ES-I3 (cell line): ENCODE measurements at regions not wholly inside any gene's neighbourhood (a gene's known extent, or its start where the extent isn't known, plus 50 kb on each side); places are given as distances from the start of the nearest gene placed in this dataset.
"Not testable (repeated sequence)": the region's sequence is repeated elsewhere in the genome, so short reads cannot be mapped to it uniquely, and the experiment has no call there.

ENCODE experiments used
- H3K36me3 ChIP-seq: 2 replicates; pipeline ENCODE4 v1.6.1; 2013; ENCODE audit warnings: mild to moderate bottlenecking, low read length, control low read depth, moderate library complexity; ENCODE audit not compliant: insufficient read depth
- H3K4me1 ChIP-seq: 2 replicates; pipeline ENCODE4 v1.6.1; 2013; ENCODE audit warnings: mild to moderate bottlenecking, control low read depth, low read length; ENCODE audit not compliant: insufficient read depth
- H3K9ac ChIP-seq: 2 replicates; pipeline ENCODE4 v1.6.1; 2013; ENCODE audit warnings: low read depth, mild to moderate bottlenecking, low read length, moderate library complexity
- H3K9me3 ChIP-seq: 2 replicates; pipeline ENCODE4 v1.6.1; 2013; ENCODE audit warnings: mild to moderate bottlenecking, low read length, moderate library complexity; ENCODE audit not compliant: control insufficient read depth, insufficient read depth

DNA sequence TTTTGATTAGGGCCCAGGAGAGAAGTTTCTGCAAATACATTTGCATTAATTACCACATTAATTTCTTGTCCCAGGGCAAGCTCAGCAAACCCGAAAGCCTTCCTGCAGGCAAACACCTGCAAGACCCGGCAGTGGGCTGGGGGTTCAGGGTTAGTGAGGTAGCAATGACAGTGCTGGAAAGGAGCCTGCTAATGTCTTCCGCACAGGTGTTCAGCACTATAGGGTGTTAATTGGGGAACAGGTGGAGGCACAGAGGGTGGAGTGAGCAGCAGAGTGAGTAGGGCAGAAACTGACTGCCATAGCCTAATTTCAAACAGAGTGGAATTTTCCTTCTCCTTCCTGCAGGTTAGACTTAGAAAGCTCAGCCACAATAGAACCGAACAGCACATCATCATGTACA lies 50.9 kb upstream of the UBASH3B start:
- H3K9ac ChIP-seq, result no peak overlapping the region
- H3K4me1 ChIP-seq, result no peaks in the 10 kb centered on the region; the same call in 1 of the 2 replicates
- H3K36me3 ChIP-seq, result no peaks in the 10 kb centered on the region
- no peaks in the 10 kb centered on the region for H3K9me3 ChIP-seq

GRCh38 chr11:122601141-122602125 lies 54.1 kb upstream of the UBASH3B start:
- Histone ChIP-seq H3K4me1 (peaks cover 7% of the 10 kb centered on the region), H3K9ac (no peak overlapping the region), H3K36me3 (no peaks in the 10 kb centered on the region), H3K9me3 (no peaks in the 10 kb centered on the region)

GRCh38 chr11:122600290-122600689 lies 55.2 kb upstream of the UBASH3B start:
- H3K9ac ChIP-seq, result no peak overlapping the region
- no peaks in the 10 kb centered on the region for H3K36me3 ChIP-seq
- H3K4me1 ChIP-seq, result peaks cover 7% of the 10 kb centered on the region
- H3K9me3 ChIP-seq, result no peaks in the 10 kb centered on the region

GRCh38 chr11:122599434-122599833 lies 56.1 kb upstream of the UBASH3B start:
- Histone ChIP-seq H3K4me1 (peaks cover 7% of the 10 kb centered on the region), H3K9ac (no peak overlapping the region), H3K36me3 (no peaks in the 10 kb centered on the region), H3K9me3 (no peaks in the 10 kb centered on the region)

- Histone ChIP-seq H3K4me1 (peaks cover 7% of the 10 kb centered on the region), H3K36me3 (no peaks in the 10 kb centered on the region), H3K9ac (no peak overlapping the region), H3K9me3 (no peaks in the 10 kb centered on the region)
Measured at GRCh38 chr11:122598971-122599370, 56.6 kb upstream of the UBASH3B start.

GRCh38 chr11:122597511-122597910 lies 58.0 kb upstream of the UBASH3B start:
- Histone ChIP-seq H3K9ac (no peak overlapping the region), H3K9me3 (no peaks in the 10 kb centered on the region), H3K36me3 (no peaks in the 10 kb centered on the region), H3K4me1 (peaks cover 7% of the 10 kb centered on the region)

- no peak overlapping the region for H3K9ac ChIP-seq
- peaks cover 7% of the 10 kb centered on the region; the same call in 1 of the 2 replicates for H3K4me1 ChIP-seq
- H3K36me3 ChIP-seq, result no peaks in the 10 kb centered on the region
- no peaks in the 10 kb centered on the region for H3K9me3 ChIP-seq
Measured at GRCh38 chr11:122594986-122595645, 60.4 kb upstream of the UBASH3B start.

DNA sequence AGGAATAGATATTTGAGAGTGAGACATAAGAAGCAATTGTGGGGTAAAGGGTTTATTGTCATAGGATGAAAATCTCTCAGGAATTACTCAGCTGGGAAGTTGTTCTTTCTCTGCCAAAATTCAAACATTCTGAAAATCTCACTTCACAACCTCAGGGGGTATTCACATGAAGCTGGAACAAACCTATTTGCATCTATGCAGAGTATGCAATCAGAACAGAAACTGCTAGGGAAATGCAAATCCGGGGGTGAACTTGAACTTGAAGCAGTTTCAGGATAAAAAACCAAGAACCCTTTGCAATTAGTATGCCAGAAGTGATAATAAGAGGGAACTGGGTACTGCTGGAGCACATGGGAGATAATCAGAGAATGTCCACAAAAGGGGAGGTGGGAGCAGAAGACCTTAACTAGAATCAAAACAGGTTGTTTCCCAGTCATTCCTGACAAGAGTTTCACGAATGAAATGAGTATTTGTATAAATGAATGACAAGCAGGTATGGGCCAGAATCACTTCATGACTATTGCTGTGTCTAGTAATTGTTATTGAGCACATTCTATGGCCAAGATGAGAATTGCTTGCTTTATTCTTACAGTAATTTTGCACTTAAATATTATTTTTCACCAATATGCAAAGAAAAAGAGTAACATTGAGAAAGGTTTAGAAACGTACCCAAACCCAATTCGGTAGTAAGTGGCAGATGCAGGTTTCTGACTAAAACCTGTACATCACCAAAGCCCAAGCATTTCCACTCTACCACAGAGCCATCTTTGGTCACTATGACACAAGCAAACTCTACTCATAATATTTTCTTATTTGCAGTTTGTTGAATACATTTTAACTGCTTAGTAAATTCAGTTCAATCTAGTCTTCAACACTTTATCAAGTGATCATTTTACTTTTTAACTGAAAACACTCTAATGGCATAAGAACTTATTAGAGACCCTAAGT lies 61.8 kb upstream of the UBASH3B start:
- Histone ChIP-seq H3K9ac (no peak overlapping the region), H3K4me1 (no peaks in the 10 kb centered on the region)

GRCh38 chr11:122592641-122593040 lies 62.9 kb upstream of the UBASH3B start:
- Histone ChIP-seq H3K9me3 (no peaks in the 10 kb centered on the region), H3K9ac (no peak overlapping the region)

More for the DNA sequence above, 61.8 kb upstream of the UBASH3B start:
- Histone ChIP-seq H3K9me3 (no peaks in the 10 kb centered on the region), H3K36me3 (no peaks in the 10 kb centered on the region)

DNA sequence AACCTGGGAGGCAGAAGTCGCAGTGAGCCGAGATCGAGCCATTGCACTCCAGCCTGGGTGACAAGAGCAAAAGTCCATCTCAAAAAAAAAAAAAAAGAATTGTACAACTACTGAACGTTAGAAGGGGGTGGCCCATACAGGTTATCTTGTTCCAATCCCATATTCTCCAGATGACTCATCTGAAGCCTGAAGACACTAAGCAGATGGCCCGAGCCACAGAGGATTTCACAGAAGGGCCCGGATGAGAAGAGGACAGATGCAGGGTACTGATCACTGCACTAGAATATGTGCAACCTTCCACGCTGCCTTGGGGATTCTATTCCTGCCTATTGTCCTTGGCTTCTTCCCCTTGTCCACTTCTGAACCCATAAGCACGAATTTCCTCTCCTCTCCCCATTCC lies 70.9 kb upstream of the UBASH3B start:
- Histone ChIP-seq H3K9ac (no peak overlapping the region), H3K36me3 (no peaks in the 10 kb centered on the region), H3K9me3 (no peaks in the 10 kb centered on the region), H3K4me1 (no peaks in the 10 kb centered on the region; the same call in 1 of the 2 replicates)

More at GRCh38 chr11:122592641-122593040, 62.9 kb upstream of the UBASH3B start:
- H3K4me1 ChIP-seq, result no peaks in the 10 kb centered on the region
- no peaks in the 10 kb centered on the region for H3K36me3 ChIP-seq

DNA sequence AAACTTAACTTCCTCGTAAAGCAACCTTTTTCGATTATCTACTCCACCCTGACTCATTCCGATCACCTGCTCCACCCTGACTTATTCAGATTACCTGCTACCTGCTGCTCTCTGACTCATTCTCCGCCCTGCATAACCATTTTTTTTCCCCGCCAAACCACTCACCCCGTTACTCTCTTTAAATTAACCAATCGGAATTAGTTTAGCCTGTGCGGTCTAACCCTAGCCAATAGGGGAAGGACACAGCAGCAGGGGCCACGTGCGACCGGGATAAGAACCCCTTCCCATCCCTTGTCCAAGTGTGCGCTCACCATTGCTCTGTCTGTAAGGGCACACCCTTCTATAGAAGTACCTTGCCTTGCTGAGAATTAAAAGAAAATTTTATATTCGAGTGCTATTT lies 75.5 kb upstream of the UBASH3B start:
- not testable (repeated sequence) for H3K4me1 ChIP-seq, H3K36me3 ChIP-seq, H3K9me3 ChIP-seq
- peak overlapping the region; percentile 36; the same call in 1 of the 2 replicates for H3K9ac ChIP-seq

GRCh38 chr11:122578171-122578825 lies 77.2 kb upstream of the UBASH3B start:
- no peaks in the 10 kb centered on the region; the same call in 1 of the 2 replicates for H3K4me1 ChIP-seq
- H3K36me3 ChIP-seq, result no peaks in the 10 kb centered on the region
- H3K9ac ChIP-seq, result no peak overlapping the region
- no peaks in the 10 kb centered on the region; the same call in 1 of the 2 replicates for H3K9me3 ChIP-seq

DNA sequence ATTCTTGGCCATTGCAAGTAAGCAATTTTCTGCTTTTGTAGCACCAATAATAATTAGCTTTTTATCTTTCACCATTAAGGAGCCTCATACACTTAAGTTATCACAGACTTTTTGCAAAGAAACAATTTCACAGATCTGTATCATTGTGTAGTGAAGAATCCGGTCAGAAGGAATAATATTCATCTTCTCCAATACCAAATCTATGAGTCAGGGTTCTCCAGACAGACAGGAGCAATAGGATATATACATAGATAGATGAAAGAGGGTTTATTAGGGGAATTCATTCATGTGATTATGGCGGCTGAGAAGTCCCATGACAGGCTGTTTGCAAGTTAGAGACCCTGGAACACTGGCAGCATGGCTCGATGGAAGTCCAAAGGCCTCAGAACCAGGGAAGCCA lies 82.9 kb upstream of the UBASH3B start:
- H3K4me1 ChIP-seq, result no peaks in the 10 kb centered on the region
- H3K36me3 ChIP-seq, result no peaks in the 10 kb centered on the region
- H3K9me3 ChIP-seq, result no peaks in the 10 kb centered on the region
- no peak overlapping the region for H3K9ac ChIP-seq
